ENCODE measurements at regions not wholly inside any gene's neighbourhood (a gene's known extent, or its start where the extent isn't known, plus 50 kb on each side); places are given as distances from the start of the nearest gene placed in this dataset.

DNA sequence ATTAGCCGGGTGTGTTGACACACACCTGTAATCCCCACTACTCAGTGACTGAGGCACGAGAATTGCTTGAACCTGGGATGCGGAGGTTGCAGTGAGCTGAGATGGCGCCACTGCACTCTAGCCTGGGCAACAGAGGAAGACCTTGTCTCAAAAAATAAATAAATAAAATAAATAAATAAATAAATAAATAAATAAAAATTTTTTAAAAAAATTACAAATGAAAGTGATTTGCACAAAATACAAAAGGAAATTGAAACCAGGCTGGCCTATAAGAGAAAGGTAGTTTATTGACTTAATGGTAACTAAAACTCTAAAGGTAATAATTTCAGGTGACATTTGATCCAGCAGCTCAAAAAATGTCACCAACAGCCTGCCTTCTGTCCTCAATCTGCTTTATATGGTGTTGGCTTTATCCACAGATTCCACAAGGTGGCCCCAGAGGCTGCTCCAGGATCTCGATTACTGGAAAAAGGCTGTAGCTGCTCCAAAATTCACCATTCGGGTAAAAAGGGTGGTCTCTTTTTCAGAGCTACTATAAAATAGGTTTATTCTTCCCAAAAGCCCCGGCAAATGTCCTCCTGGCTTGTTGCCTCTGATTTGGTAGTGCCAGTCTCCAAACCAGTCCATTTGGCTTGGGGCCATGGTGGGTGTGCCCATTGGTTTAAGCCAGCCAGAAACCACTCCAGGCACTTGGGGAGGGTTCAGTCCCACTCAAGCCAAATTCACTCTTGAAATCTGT is 61.4 kb upstream of the TRIM2 start:
- Histone ChIP-seq H3K36me3 (no peaks in the 10 kb centered on the region), H3K4me1 (replicated peaks) (no peaks in the 10 kb centered on the region), H3K4me3 (no peak overlapping the region), H3K27ac (no peak overlapping the region), H3K9me3 (no peaks in the 10 kb centered on the region), H3K27me3 (replicated peaks; ENCODE audit: insufficient read depth) (no peaks in the 10 kb centered on the region)
- TF ChIP-seq, protein P1, sequence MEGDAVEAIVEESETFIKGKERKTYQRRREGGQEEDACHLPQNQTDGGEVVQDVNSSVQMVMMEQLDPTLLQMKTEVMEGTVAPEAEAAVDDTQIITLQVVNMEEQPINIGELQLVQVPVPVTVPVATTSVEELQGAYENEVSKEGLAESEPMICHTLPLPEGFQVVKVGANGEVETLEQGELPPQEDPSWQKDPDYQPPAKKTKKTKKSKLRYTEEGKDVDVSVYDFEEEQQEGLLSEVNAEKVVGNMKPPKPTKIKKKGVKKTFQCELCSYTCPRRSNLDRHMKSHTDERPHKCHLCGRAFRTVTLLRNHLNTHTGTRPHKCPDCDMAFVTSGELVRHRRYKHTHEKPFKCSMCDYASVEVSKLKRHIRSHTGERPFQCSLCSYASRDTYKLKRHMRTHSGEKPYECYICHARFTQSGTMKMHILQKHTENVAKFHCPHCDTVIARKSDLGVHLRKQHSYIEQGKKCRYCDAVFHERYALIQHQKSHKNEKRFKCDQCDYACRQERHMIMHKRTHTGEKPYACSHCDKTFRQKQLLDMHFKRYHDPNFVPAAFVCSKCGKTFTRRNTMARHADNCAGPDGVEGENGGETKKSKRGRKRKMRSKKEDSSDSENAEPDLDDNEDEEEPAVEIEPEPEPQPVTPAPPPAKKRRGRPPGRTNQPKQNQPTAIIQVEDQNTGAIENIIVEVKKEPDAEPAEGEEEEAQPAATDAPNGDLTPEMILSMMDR (IDR thresholded peaks at IDR 0.05), result peak; percentile 46 to 90 (median 83)
- TF ChIP-seq POLR2A (IDR thresholded peaks at IDR 0.05), result no peak
- peak; percentile 9 for TF ChIP-seq POLR2AphosphoS5 (IDR thresholded peaks at IDR 0.05)
- intact Hi-C loops (cut with DNase I), result loop anchor here (2.0 to 10.0 kb wide), 3 partner anchors 176 to 499 kb away; no protein-coding TSS in a partner anchor
- DNase-seq (ENCODE audit: low spot score), result peak; percentile 64
- WGBS, result 45% methylated on average over 7 of the region's 7 CpGs

- H3K36me3 ChIP-seq, result no peaks in the 10 kb centered on the region
- no peaks in the 10 kb centered on the region for H3K9me3 ChIP-seq
- no peaks in the 10 kb centered on the region for H3K4me1 ChIP-seq (replicated peaks)
- no peak overlapping the region for H3K27ac ChIP-seq
- TF ChIP-seq, protein P1 (IDR thresholded peaks at IDR 0.05), result no peak
- H3K4me3 ChIP-seq, result no peak overlapping the region
- no peaks in the 10 kb centered on the region for H3K27me3 ChIP-seq (replicated peaks; ENCODE audit: insufficient read depth)
- intact Hi-C loops (cut with DNase I), result loop anchor here (2.0 to 10.0 kb wide), 3 partner anchors 175 to 499 kb away; no protein-coding TSS in a partner anchor
- no peak for DNase-seq (ENCODE audit: low spot score)
- WGBS, result 27% methylated on average over 7 of the region's 7 CpGs
Observed at GRCh38 chr4:153143527-153144348, 60.5 kb upstream of the TRIM2 start.

DNA sequence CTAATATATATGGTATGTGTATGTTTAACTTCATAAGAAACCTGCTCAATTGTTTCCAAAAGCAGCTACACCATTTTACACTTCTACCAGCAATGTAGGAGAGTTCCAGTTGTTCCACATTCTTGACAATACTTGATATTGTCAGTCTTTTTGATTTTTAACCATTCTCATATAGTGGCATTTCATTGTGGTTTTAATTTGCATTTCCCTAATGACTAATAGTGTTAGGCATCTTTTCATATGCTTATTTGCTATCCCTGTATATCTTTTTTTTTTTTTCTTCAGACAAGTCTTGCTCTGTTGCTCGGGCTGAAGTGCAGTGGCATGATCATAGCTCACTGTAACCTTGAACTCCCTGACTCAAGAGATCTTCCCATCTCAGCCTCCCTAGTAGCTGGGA is 58.2 kb upstream of the TRIM2 start:
- intact Hi-C loops (cut with DNase I), result loop anchor here (10.0 kb wide), 1 partner anchor 429 kb away; no protein-coding TSS in a partner anchor
- DNase-seq (ENCODE audit: low spot score), result no peak
- H3K4me1 ChIP-seq (replicated peaks), result no peaks in the 10 kb centered on the region
- 100% methylated on average over 1 of the region's 1 CpG for WGBS
- H3K27me3 ChIP-seq (replicated peaks; ENCODE audit: insufficient read depth), result no peaks in the 10 kb centered on the region
- H3K9me3 ChIP-seq, result no peaks in the 10 kb centered on the region
- H3K36me3 ChIP-seq, result no peaks in the 10 kb centered on the region
- no peak overlapping the region for H3K27ac ChIP-seq
- no peak for TF ChIP-seq POLR2AphosphoS5 (IDR thresholded peaks at IDR 0.05)
- TF ChIP-seq, protein P1 (IDR thresholded peaks at IDR 0.05), result no peak
- no peak for TF ChIP-seq POLR2A (IDR thresholded peaks at IDR 0.05)
- no peak overlapping the region for H3K4me3 ChIP-seq

DNA sequence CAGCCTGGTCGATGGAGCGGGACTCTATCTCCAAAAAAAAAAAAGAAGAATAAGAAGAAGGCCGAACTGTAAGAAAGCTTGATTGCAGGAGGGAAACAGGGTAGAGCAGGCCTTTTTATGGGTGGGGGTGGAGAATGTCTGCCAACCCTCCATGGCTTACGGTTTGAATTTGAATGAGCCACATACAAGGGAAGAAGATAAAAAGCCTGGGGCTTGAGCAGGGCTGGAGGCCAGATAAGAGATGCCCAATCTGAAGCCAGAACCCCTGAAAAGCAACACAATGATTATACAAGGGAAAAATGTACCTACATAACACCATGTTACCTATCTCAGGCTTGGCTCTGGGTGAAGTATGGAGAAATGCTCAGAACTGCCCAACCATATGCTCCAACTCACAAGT is 57.3 kb upstream of the TRIM2 start:
- H3K4me1 ChIP-seq (replicated peaks), result no peaks in the 10 kb centered on the region
- TF ChIP-seq POLR2A (IDR thresholded peaks at IDR 0.05) (no peak), POLR2AphosphoS5 (IDR thresholded peaks at IDR 0.05) (no peak)
- TF ChIP-seq, protein P1 (IDR thresholded peaks at IDR 0.05), result no peak
- intact Hi-C loops (cut with DNase I), result loop anchor here (10.0 kb wide), 1 partner anchor 428 kb away; no protein-coding TSS in a partner anchor
- WGBS, result 87% methylated on average over 4 of the region's 4 CpGs
- no peak for DNase-seq (ENCODE audit: low spot score)
- H3K27me3 ChIP-seq (replicated peaks; ENCODE audit: insufficient read depth), result no peaks in the 10 kb centered on the region
- H3K36me3 ChIP-seq, result no peaks in the 10 kb centered on the region
- no peak overlapping the region for H3K27ac ChIP-seq
- H3K9me3 ChIP-seq, result no peaks in the 10 kb centered on the region
- no peak overlapping the region for H3K4me3 ChIP-seq
